IMR-90 (cell line): ENCODE measurements at regions not wholly inside any gene's neighbourhood (a gene's known extent, or its start where the extent isn't known, plus 50 kb on each side); places are given as distances from the start of the nearest gene placed in this dataset.

ENCODE experiments used
- ATAC-seq: fragments of 200-7000 bp; cut with Tn5 transposase; 2 replicates; pipeline ENCODE4 v1.9.1; 2020; ENCODE audit warnings: low read depth, mild to moderate bottlenecking, moderate library complexity
- BruUV-seq: library from RNA; stranded (reverse); fragments of 400-500 nt; replicated peaks from 2 replicates; lab custom pipeline; 2021; lab: Mats Ljungman, UMichigan
- CTCF ChIA-PET: fragments of 300-600 bp; formaldehyde crosslinking; extraction: SDS; loops from one replicate; lab custom pipeline; 2021; ENCODE audit warnings: antibody characterized with exemption; lab: Yijun Ruan, JAX
- POLR2A ChIA-PET: fragments of 300-600 bp; sonication (Branson Sonifier 250); formaldehyde crosslinking; loops from one replicate; lab custom pipeline; 2022; ENCODE audit warnings: antibody characterized with exemption; ENCODE audit not compliant: unreplicated experiment; lab: Charles Lee
- DNase-seq: peaks from one replicate; pipeline ENCODE4 v3.0.0; 2013
- H2AFZ ChIP-seq: replicated peaks from 2 replicates; pipeline ENCODE3; 2013; ENCODE audit warnings: low read length, mild to moderate bottlenecking; ENCODE audit not compliant: poor library complexity
- H2AK5ac ChIP-seq: 2 replicates; pipeline ENCODE4 v1.6.1; 2013; ENCODE audit warnings: low read depth, low read length, inconsistent platforms
- H2AK9ac ChIP-seq: replicated peaks from 2 replicates; pipeline ENCODE3; 2013; ENCODE audit warnings: mild to moderate bottlenecking, low read depth, low read length, moderate library complexity; ENCODE audit not compliant: poor library complexity
- H2BK120ac ChIP-seq: 2 replicates; pipeline ENCODE4 v1.6.1; 2013; ENCODE audit warnings: low read depth, low read length, inconsistent platforms
- H2BK15ac ChIP-seq: 3 replicates; pipeline ENCODE4 v1.6.1; 2013; ENCODE audit warnings: low read depth, low read length, inconsistent platforms
- H2BK20ac ChIP-seq: 2 replicates; pipeline ENCODE4 v1.6.1; 2013; ENCODE audit warnings: low read depth, mild to moderate bottlenecking, inconsistent platforms, low read length, moderate library complexity
- H2BK5ac ChIP-seq: 2 replicates; pipeline ENCODE4 v1.6.1; 2013; ENCODE audit warnings: mild to moderate bottlenecking, low read depth, low read length, inconsistent platforms; ENCODE audit not compliant: poor library complexity, severe bottlenecking
- H3K14ac ChIP-seq: replicated peaks from 2 replicates; pipeline ENCODE4 v1.6.1; 2013; ENCODE audit warnings: low read depth, low read length, inconsistent platforms
- H3K18ac ChIP-seq: 2 replicates; pipeline ENCODE4 v1.6.1; 2013; ENCODE audit warnings: low read depth, low read length, control low read depth
- H3K23ac ChIP-seq: 2 replicates; pipeline ENCODE4 v1.6.1; 2013; ENCODE audit warnings: low read depth, low read length, inconsistent platforms
- H3K27ac ChIP-seq: 2 replicates; pipeline ENCODE4 v1.5.1; 2013; ENCODE audit warnings: mild to moderate bottlenecking, control low read depth, low read length; ENCODE audit not compliant: insufficient read depth
- H3K27me3 ChIP-seq: 2 replicates; pipeline ENCODE4 v1.6.1; 2013; ENCODE audit warnings: low read length; ENCODE audit not compliant: control insufficient read depth, insufficient read depth
- H3K36me3 ChIP-seq: 2 replicates; pipeline ENCODE4 v1.6.1; 2013; ENCODE audit warnings: low read length, mixed read lengths; ENCODE audit not compliant: control insufficient read depth, insufficient read depth
- H3K4ac ChIP-seq: 2 replicates; pipeline ENCODE4 v1.6.1; 2013; ENCODE audit warnings: low read depth, low read length, inconsistent platforms
- H3K4me1 ChIP-seq: 2 replicates; pipeline ENCODE4 v1.6.1; 2013; ENCODE audit warnings: low read length, mixed read lengths; ENCODE audit not compliant: control insufficient read depth, insufficient read depth
- H3K4me2 ChIP-seq: 2 replicates; pipeline ENCODE4 v1.6.1; 2013; ENCODE audit warnings: low read depth, mild to moderate bottlenecking, control low read depth, low read length, moderate library complexity
- H3K4me3 ChIP-seq: 2 replicates; pipeline ENCODE4 v1.5.1; 2013; ENCODE audit warnings: low read depth, mild to moderate bottlenecking, control low read depth, low read length, moderate library complexity; ENCODE audit not compliant: insufficient read depth
- H3K56ac ChIP-seq: 2 replicates; pipeline ENCODE4 v1.6.1; 2013; ENCODE audit warnings: low read length, inconsistent platforms; ENCODE audit not compliant: insufficient read depth; ENCODE audit errors: extremely low read depth
- H3K79me1 ChIP-seq, 2 experiments: 2 replicates each; pipeline ENCODE4 v1.6.1; 2013; ENCODE audit warnings: low read length in 2 of 2, inconsistent platforms in 1 of 2, low read depth in 1 of 2
- H3K9ac ChIP-seq: 2 replicates; pipeline ENCODE4 v1.6.1; 2013; ENCODE audit warnings: low read depth, low read length, control low read depth
- H3K9me1 ChIP-seq: 2 replicates; pipeline ENCODE4 v1.6.1; 2013; ENCODE audit warnings: low read length, inconsistent platforms; ENCODE audit not compliant: insufficient read depth
- H3K9me3 ChIP-seq: 2 replicates; pipeline ENCODE4 v1.6.1; 2013; ENCODE audit warnings: low read length; ENCODE audit not compliant: control insufficient read depth, insufficient read depth
- H4K20me1 ChIP-seq: 2 replicates; pipeline ENCODE4 v1.6.1; 2013; ENCODE audit warnings: low read length, inconsistent platforms; ENCODE audit not compliant: insufficient read depth
- H4K5ac ChIP-seq: 2 replicates; pipeline ENCODE4 v1.6.1; 2013; ENCODE audit warnings: mild to moderate bottlenecking, low read depth, low read length, control low read depth
- H4K8ac ChIP-seq, 2 experiments: 2 replicates each; pipeline ENCODE4 v1.6.1; 2013; ENCODE audit warnings: low read depth in 2 of 2, low read length in 2 of 2, control low read depth in 1 of 2, inconsistent platforms in 1 of 2
- H4K91ac ChIP-seq: 2 replicates; pipeline ENCODE4 v1.6.1; 2013; ENCODE audit warnings: low read depth, low read length, inconsistent platforms; ENCODE audit not compliant: insufficient read depth
- BHLHE40 ChIP-seq: fragments of 150-350 bp; IDR thresholded peaks from 2 replicates; pipeline ENCODE4 v1.6.1; 2016; ENCODE audit warnings: mild to moderate bottlenecking, low read depth, low read length
- CEBPB ChIP-seq: IDR thresholded peaks from 2 replicates; pipeline ENCODE4 v1.6.1; 2012; ENCODE audit warnings: low read depth, low read length, improper control_type of control experiment
- CHD1 ChIP-seq: IDR thresholded peaks from 2 replicates; pipeline ENCODE4 v1.6.1; 2012; ENCODE audit warnings: low read depth, low read length, improper control_type of control experiment
- CTCF ChIP-seq: conservative IDR thresholded peaks from 2 replicates; pipeline ENCODE4 v1.5.1; 2012; ENCODE audit warnings: mild to moderate bottlenecking, low read depth, low read length, improper control_type of control experiment
- ELK1 ChIP-seq: fragments of 150-350 bp; IDR thresholded peaks from 2 replicates; pipeline ENCODE4 v1.6.1; 2016; ENCODE audit warnings: low read depth, mild to moderate bottlenecking, low read length, moderate library complexity, borderline replicate concordance
- FOS ChIP-seq: fragments of 150-350 bp; IDR thresholded peaks from 2 replicates; pipeline ENCODE4 v1.6.1; 2016; ENCODE audit warnings: low read depth, low read length
- MAFK ChIP-seq: IDR thresholded peaks from 2 replicates; pipeline ENCODE4 v1.6.1; 2012; ENCODE audit warnings: low read depth, low read length, improper control_type of control experiment
- MAZ ChIP-seq: IDR thresholded peaks from 2 replicates; pipeline ENCODE4 v1.6.1; 2012; ENCODE audit warnings: low read depth, mild to moderate bottlenecking, low read length, improper control_type of control experiment, moderate library complexity, borderline replicate concordance
- NFE2L2 ChIP-seq: fragments of 150-350 bp; IDR thresholded peaks from 2 replicates; pipeline ENCODE4 v1.6.1; 2016; ENCODE audit warnings: low read depth, mild to moderate bottlenecking, low read length
- RAD21 ChIP-seq: IDR thresholded peaks from 2 replicates; pipeline ENCODE4 v1.6.1; 2012; ENCODE audit warnings: low read length, improper control_type of control experiment
- RCOR1 ChIP-seq: IDR thresholded peaks from 2 replicates; pipeline ENCODE4 v1.6.1; 2012; ENCODE audit warnings: mild to moderate bottlenecking, low read length, improper control_type of control experiment; ENCODE audit not compliant: insufficient replicate concordance
- SMC3 ChIP-seq: fragments of 150-350 bp; IDR thresholded peaks from 2 replicates; pipeline ENCODE4 v1.6.1; 2016; ENCODE audit warnings: low read depth, mild to moderate bottlenecking, antibody characterized with exemption, low read length, moderate library complexity
- USF2 ChIP-seq: fragments of 150-350 bp; IDR thresholded peaks from 2 replicates; pipeline ENCODE4 v1.6.1; 2017; ENCODE audit warnings: mild to moderate bottlenecking, antibody characterized with exemption, low read length, low read depth
- WGBS, 2 experiments: methylation state at CpG; one replicate each; pipeline versions ENCODE4 v1.1.5 to v1.1.7; 2013; ENCODE audit warnings: missing lambda C conversion rate in 2 of 2; ENCODE audit not compliant: insufficient read length in 1 of 2; ENCODE audit errors: extremely low coverage in 2 of 2; 5-methylcytosine and 5-hydroxymethylcytosine counted together
- dilution Hi-C: fragments of 300-500 bp; cut with HindIII; formaldehyde crosslinking; loops from one replicate; pipeline ENCODE4 v1.14.3; 2018; ENCODE audit warnings: low sequenced_read_pairs; ENCODE audit not compliant: unreplicated experiment
- in situ Hi-C: fragments of 300-500 bp; cut with MboI; formaldehyde crosslinking; loops from 3 replicates; pipeline ENCODE4 v1.14.3; 2019; ENCODE audit warnings: low sequenced_read_pairs, inconsistent platforms, mixed read lengths
- intact Hi-C: fragments of 100-400 bp; cut with micrococcal nuclease; formaldehyde crosslinking; loops from 2 replicates; pipeline ENCODE4 v1.10.0; 2022

- ATAC-seq (no peak), DNase-seq (no peak)
- Histone ChIP-seq H2AK9ac (no peak overlapping the region), H2BK20ac (no peak overlapping the region), H2BK15ac (no peak overlapping the region), H4K5ac (no peak overlapping the region), H3K14ac (no peak overlapping the region), H3K4ac (no peak overlapping the region), H3K27ac (no peak overlapping the region), H4K91ac (no peak overlapping the region), H3K9me3 (no peaks in the 10 kb centered on the region), H3K4me3 (no peak overlapping the region), H2AK5ac (no peak overlapping the region), H3K27me3 (no peaks in the 10 kb centered on the region), H4K20me1 (no peaks in the 10 kb centered on the region), H2AFZ (no peak overlapping the region), H4K8ac (no peak overlapping the region), H3K4me1 (no peaks in the 10 kb centered on the region), H2BK120ac (no peak overlapping the region), H3K56ac (no peak overlapping the region), H3K36me3 (no peaks in the 10 kb centered on the region), H3K18ac (no peak overlapping the region), H3K4me2 (no peak overlapping the region), H2BK5ac (no peak overlapping the region), H3K9me1 (no peaks in the 10 kb centered on the region), H3K9ac (no peak overlapping the region), H3K23ac (no peak overlapping the region), H3K79me1 (no peaks in the 10 kb centered on the region)
- 76% methylated on average over 4 of the region's 4 CpGs; no CpG with 5 or more reads in 1 of the 2 experiments for WGBS, 2 experiments
- in situ Hi-C loops, result no loop called here
- dilution Hi-C loops, result no loop called here
- ChIA-PET POLR2A (no interaction called here), CTCF (no interaction called here)
- intact Hi-C loops, result no loop called here
- TF ChIP-seq SMC3, result no peak
- TF ChIP-seq ELK1, result no peak
- TF ChIP-seq CTCF, result no peak
- TF ChIP-seq BHLHE40, result no peak
- no peak for TF ChIP-seq MAFK
- no peak for TF ChIP-seq RAD21
- TF ChIP-seq FOS, result no peak
- TF ChIP-seq CHD1, result no peak
- no peak for TF ChIP-seq CEBPB
- no peak for TF ChIP-seq NFE2L2
- no peak for TF ChIP-seq USF2
- no peak for TF ChIP-seq MAZ
- TF ChIP-seq RCOR1, result no peak
- no TSS peak for BruUV-seq
These were observed 182.6 kb downstream of the DHX35 start for GRCh38 chr20:39144757-39145156.
